IMR-90 (cell line): ENCODE measurements at regions not wholly inside any gene's neighbourhood (a gene's known extent, or its start where the extent isn't known, plus 50 kb on each side); places are given as distances from the start of the nearest gene placed in this dataset.

Experiments used
- ATAC-seq: fragments of 200-7000 bp; cut with Tn5 transposase; 2 replicates; pipeline ENCODE4 v1.9.1; 2020; ENCODE audit warnings: low read depth, mild to moderate bottlenecking, moderate library complexity
- BruUV-seq: library from RNA; stranded (reverse); fragments of 400-500 nt; replicated peaks from 2 replicates; lab custom pipeline; 2021; lab: Mats Ljungman, UMichigan
- CTCF ChIA-PET: fragments of 300-600 bp; formaldehyde crosslinking; extraction: SDS; loops from one replicate; lab custom pipeline; 2021; ENCODE audit warnings: antibody characterized with exemption; lab: Yijun Ruan, JAX
- POLR2A ChIA-PET: fragments of 300-600 bp; sonication (Branson Sonifier 250); formaldehyde crosslinking; loops from one replicate; lab custom pipeline; 2022; ENCODE audit warnings: antibody characterized with exemption; ENCODE audit not compliant: unreplicated experiment; lab: Charles Lee
- DNase-seq: peaks from one replicate; pipeline ENCODE4 v3.0.0; 2013
- H2AFZ ChIP-seq: replicated peaks from 2 replicates; pipeline ENCODE3; 2013; ENCODE audit warnings: low read length, mild to moderate bottlenecking; ENCODE audit not compliant: poor library complexity
- H2AK5ac ChIP-seq: 2 replicates; pipeline ENCODE4 v1.6.1; 2013; ENCODE audit warnings: low read depth, low read length, inconsistent platforms
- H2AK9ac ChIP-seq: replicated peaks from 2 replicates; pipeline ENCODE3; 2013; ENCODE audit warnings: mild to moderate bottlenecking, low read depth, low read length, moderate library complexity; ENCODE audit not compliant: poor library complexity
- H2BK120ac ChIP-seq: 2 replicates; pipeline ENCODE4 v1.6.1; 2013; ENCODE audit warnings: low read depth, low read length, inconsistent platforms
- H2BK15ac ChIP-seq: 3 replicates; pipeline ENCODE4 v1.6.1; 2013; ENCODE audit warnings: low read depth, low read length, inconsistent platforms
- H2BK20ac ChIP-seq: 2 replicates; pipeline ENCODE4 v1.6.1; 2013; ENCODE audit warnings: low read depth, mild to moderate bottlenecking, inconsistent platforms, low read length, moderate library complexity
- H2BK5ac ChIP-seq: 2 replicates; pipeline ENCODE4 v1.6.1; 2013; ENCODE audit warnings: mild to moderate bottlenecking, low read depth, low read length, inconsistent platforms; ENCODE audit not compliant: poor library complexity, severe bottlenecking
- H3K14ac ChIP-seq: replicated peaks from 2 replicates; pipeline ENCODE4 v1.6.1; 2013; ENCODE audit warnings: low read depth, low read length, inconsistent platforms
- H3K18ac ChIP-seq: 2 replicates; pipeline ENCODE4 v1.6.1; 2013; ENCODE audit warnings: low read depth, low read length, control low read depth
- H3K23ac ChIP-seq: 2 replicates; pipeline ENCODE4 v1.6.1; 2013; ENCODE audit warnings: low read depth, low read length, inconsistent platforms
- H3K27ac ChIP-seq: 2 replicates; pipeline ENCODE4 v1.5.1; 2013; ENCODE audit warnings: mild to moderate bottlenecking, control low read depth, low read length; ENCODE audit not compliant: insufficient read depth
- H3K27me3 ChIP-seq: 2 replicates; pipeline ENCODE4 v1.6.1; 2013; ENCODE audit warnings: low read length; ENCODE audit not compliant: control insufficient read depth, insufficient read depth
- H3K36me3 ChIP-seq: 2 replicates; pipeline ENCODE4 v1.6.1; 2013; ENCODE audit warnings: low read length, mixed read lengths; ENCODE audit not compliant: control insufficient read depth, insufficient read depth
- H3K4ac ChIP-seq: 2 replicates; pipeline ENCODE4 v1.6.1; 2013; ENCODE audit warnings: low read depth, low read length, inconsistent platforms
- H3K4me1 ChIP-seq: 2 replicates; pipeline ENCODE4 v1.6.1; 2013; ENCODE audit warnings: low read length, mixed read lengths; ENCODE audit not compliant: control insufficient read depth, insufficient read depth
- H3K4me2 ChIP-seq: 2 replicates; pipeline ENCODE4 v1.6.1; 2013; ENCODE audit warnings: low read depth, mild to moderate bottlenecking, control low read depth, low read length, moderate library complexity
- H3K4me3 ChIP-seq: 2 replicates; pipeline ENCODE4 v1.5.1; 2013; ENCODE audit warnings: low read depth, mild to moderate bottlenecking, control low read depth, low read length, moderate library complexity; ENCODE audit not compliant: insufficient read depth
- H3K56ac ChIP-seq: 2 replicates; pipeline ENCODE4 v1.6.1; 2013; ENCODE audit warnings: low read length, inconsistent platforms; ENCODE audit not compliant: insufficient read depth; ENCODE audit errors: extremely low read depth
- H3K79me1 ChIP-seq, 2 experiments: 2 replicates each; pipeline ENCODE4 v1.6.1; 2013; ENCODE audit warnings: low read length in 2 of 2, inconsistent platforms in 1 of 2, low read depth in 1 of 2
- H3K9ac ChIP-seq: 2 replicates; pipeline ENCODE4 v1.6.1; 2013; ENCODE audit warnings: low read depth, low read length, control low read depth
- H3K9me1 ChIP-seq: 2 replicates; pipeline ENCODE4 v1.6.1; 2013; ENCODE audit warnings: low read length, inconsistent platforms; ENCODE audit not compliant: insufficient read depth
- H3K9me3 ChIP-seq: 2 replicates; pipeline ENCODE4 v1.6.1; 2013; ENCODE audit warnings: low read length; ENCODE audit not compliant: control insufficient read depth, insufficient read depth
- H4K20me1 ChIP-seq: 2 replicates; pipeline ENCODE4 v1.6.1; 2013; ENCODE audit warnings: low read length, inconsistent platforms; ENCODE audit not compliant: insufficient read depth
- H4K5ac ChIP-seq: 2 replicates; pipeline ENCODE4 v1.6.1; 2013; ENCODE audit warnings: mild to moderate bottlenecking, low read depth, low read length, control low read depth
- H4K8ac ChIP-seq, 2 experiments: 2 replicates each; pipeline ENCODE4 v1.6.1; 2013; ENCODE audit warnings: low read depth in 2 of 2, low read length in 2 of 2, control low read depth in 1 of 2, inconsistent platforms in 1 of 2
- H4K91ac ChIP-seq: 2 replicates; pipeline ENCODE4 v1.6.1; 2013; ENCODE audit warnings: low read depth, low read length, inconsistent platforms; ENCODE audit not compliant: insufficient read depth
- BHLHE40 ChIP-seq: fragments of 150-350 bp; IDR thresholded peaks from 2 replicates; pipeline ENCODE4 v1.6.1; 2016; ENCODE audit warnings: mild to moderate bottlenecking, low read depth, low read length
- CEBPB ChIP-seq: IDR thresholded peaks from 2 replicates; pipeline ENCODE4 v1.6.1; 2012; ENCODE audit warnings: low read depth, low read length, improper control_type of control experiment
- CHD1 ChIP-seq: IDR thresholded peaks from 2 replicates; pipeline ENCODE4 v1.6.1; 2012; ENCODE audit warnings: low read depth, low read length, improper control_type of control experiment
- FOS ChIP-seq: fragments of 150-350 bp; IDR thresholded peaks from 2 replicates; pipeline ENCODE4 v1.6.1; 2016; ENCODE audit warnings: low read depth, low read length
- MAFK ChIP-seq: IDR thresholded peaks from 2 replicates; pipeline ENCODE4 v1.6.1; 2012; ENCODE audit warnings: low read depth, low read length, improper control_type of control experiment
- MAZ ChIP-seq: IDR thresholded peaks from 2 replicates; pipeline ENCODE4 v1.6.1; 2012; ENCODE audit warnings: low read depth, mild to moderate bottlenecking, low read length, improper control_type of control experiment, moderate library complexity, borderline replicate concordance
- MXI1 ChIP-seq: IDR thresholded peaks from 2 replicates; pipeline ENCODE4 v1.6.1; 2012; ENCODE audit warnings: low read depth, mild to moderate bottlenecking, low read length, moderate library complexity, borderline replicate concordance
- NFE2L2 ChIP-seq: fragments of 150-350 bp; IDR thresholded peaks from 2 replicates; pipeline ENCODE4 v1.6.1; 2016; ENCODE audit warnings: low read depth, mild to moderate bottlenecking, low read length
- POLR2A ChIP-seq: IDR thresholded peaks from 2 replicates; pipeline ENCODE4 v1.6.1; 2012; ENCODE audit warnings: mild to moderate bottlenecking, low read depth, low read length
- RAD21 ChIP-seq: IDR thresholded peaks from 2 replicates; pipeline ENCODE4 v1.6.1; 2012; ENCODE audit warnings: low read length, improper control_type of control experiment
- RCOR1 ChIP-seq: IDR thresholded peaks from 2 replicates; pipeline ENCODE4 v1.6.1; 2012; ENCODE audit warnings: mild to moderate bottlenecking, low read length, improper control_type of control experiment; ENCODE audit not compliant: insufficient replicate concordance
- RFX5 ChIP-seq: IDR thresholded peaks from 2 replicates; pipeline ENCODE4 v1.8.0; 2012; ENCODE audit warnings: low read depth, mild to moderate bottlenecking, low read length, moderate library complexity
- SMC3 ChIP-seq: fragments of 150-350 bp; IDR thresholded peaks from 2 replicates; pipeline ENCODE4 v1.6.1; 2016; ENCODE audit warnings: low read depth, mild to moderate bottlenecking, antibody characterized with exemption, low read length, moderate library complexity
- WGBS, 2 experiments: methylation state at CpG; one replicate each; pipeline versions ENCODE4 v1.1.5 to v1.1.7; 2013; ENCODE audit warnings: missing lambda C conversion rate in 2 of 2; ENCODE audit not compliant: insufficient read length in 1 of 2; ENCODE audit errors: extremely low coverage in 2 of 2; 5-methylcytosine and 5-hydroxymethylcytosine counted together
- dilution Hi-C: fragments of 300-500 bp; cut with HindIII; formaldehyde crosslinking; loops from one replicate; pipeline ENCODE4 v1.14.3; 2018; ENCODE audit warnings: low sequenced_read_pairs; ENCODE audit not compliant: unreplicated experiment
- in situ Hi-C: fragments of 300-500 bp; cut with MboI; formaldehyde crosslinking; loops from 3 replicates; pipeline ENCODE4 v1.14.3; 2019; ENCODE audit warnings: low sequenced_read_pairs, inconsistent platforms, mixed read lengths
- intact Hi-C: fragments of 100-400 bp; cut with micrococcal nuclease; formaldehyde crosslinking; loops from 2 replicates; pipeline ENCODE4 v1.10.0; 2022
- TF ChIP-seq, protein P1 (sequence below): fragments of 150-350 bp; IDR thresholded peaks from 2 replicates; pipeline ENCODE4 v1.6.1; 2017; ENCODE audit warnings: mild to moderate bottlenecking, antibody characterized with exemption, low read length, low read depth
- TF ChIP-seq, protein P2 (sequence below): fragments of 150-350 bp; IDR thresholded peaks from 2 replicates; pipeline ENCODE4 v1.6.1; 2016; ENCODE audit warnings: low read depth, mild to moderate bottlenecking, low read length, moderate library complexity, borderline replicate concordance
- TF ChIP-seq, protein P3 (sequence below): conservative IDR thresholded peaks from 2 replicates; pipeline ENCODE4 v1.5.1; 2012; ENCODE audit warnings: mild to moderate bottlenecking, low read depth, low read length, improper control_type of control experiment

DNA sequence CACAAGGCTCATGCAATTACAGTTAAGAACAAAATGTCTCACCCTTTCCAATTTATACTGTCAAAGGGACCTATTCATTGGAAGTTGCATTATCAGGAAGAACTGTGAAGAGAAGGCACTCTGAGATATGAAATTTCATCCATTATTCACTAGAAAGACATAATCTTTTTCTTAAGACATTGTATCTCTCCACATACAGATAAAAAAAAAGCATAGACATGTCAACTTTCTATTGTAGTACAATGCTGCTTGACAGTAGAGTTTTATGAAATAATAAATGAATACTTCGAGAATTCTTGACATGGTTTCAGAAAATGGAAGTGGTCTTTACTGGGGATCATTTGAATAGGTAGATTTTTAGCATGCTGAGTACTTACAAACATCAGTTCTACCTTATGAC, 545.0 kb downstream of the TMA16 start:
- ChIA-PET CTCF (no interaction called here), POLR2A (no interaction called here)
- intact Hi-C loops (no loop called here), dilution Hi-C loops (no loop called here), in situ Hi-C loops (no loop called here)
- WGBS, 2 experiments: no CpG with 5 or more reads among the region's 1 CpG
- Histone ChIP-seq H3K9ac (no peak overlapping the region), H3K56ac (no peak overlapping the region), H4K91ac (no peak overlapping the region), H3K4me3 (no peak overlapping the region), H3K9me1 (no peaks in the 10 kb centered on the region), H3K23ac (no peak overlapping the region), H3K14ac (no peak overlapping the region), H3K18ac (no peak overlapping the region), H2BK120ac (no peak overlapping the region), H2BK15ac (no peak overlapping the region), H4K5ac (no peak overlapping the region), H3K4ac (no peak overlapping the region), H2AFZ (no peak overlapping the region), H2BK20ac (no peak overlapping the region), H3K4me1 (no peaks in the 10 kb centered on the region), H3K27ac (no peak overlapping the region), H4K8ac (no peak overlapping the region), H3K27me3 (no peaks in the 10 kb centered on the region), H3K36me3 (no peaks in the 10 kb centered on the region), H3K4me2 (no peak overlapping the region), H2AK9ac (no peak overlapping the region), H3K79me1 (no peaks in the 10 kb centered on the region), H4K20me1 (no peaks in the 10 kb centered on the region), H2BK5ac (no peak overlapping the region), H3K9me3 (peaks cover 9% of the 10 kb centered on the region), H2AK5ac (no peak overlapping the region)
- no peak for DNase-seq
- no TSS peak for BruUV-seq
- TF ChIP-seq BHLHE40 (no peak), MAZ (no peak), RCOR1 (no peak), CEBPB (no peak), RFX5 (no peak), MXI1 (no peak), CHD1 (no peak), NFE2L2 (no peak), POLR2A (no peak), FOS (no peak), RAD21 (no peak), MAFK (no peak), SMC3 (no peak)
- TF ChIP-seq, protein P1, sequence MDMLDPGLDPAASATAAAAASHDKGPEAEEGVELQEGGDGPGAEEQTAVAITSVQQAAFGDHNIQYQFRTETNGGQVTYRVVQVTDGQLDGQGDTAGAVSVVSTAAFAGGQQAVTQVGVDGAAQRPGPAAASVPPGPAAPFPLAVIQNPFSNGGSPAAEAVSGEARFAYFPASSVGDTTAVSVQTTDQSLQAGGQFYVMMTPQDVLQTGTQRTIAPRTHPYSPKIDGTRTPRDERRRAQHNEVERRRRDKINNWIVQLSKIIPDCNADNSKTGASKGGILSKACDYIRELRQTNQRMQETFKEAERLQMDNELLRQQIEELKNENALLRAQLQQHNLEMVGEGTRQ: no peak
- TF ChIP-seq, protein P2, sequence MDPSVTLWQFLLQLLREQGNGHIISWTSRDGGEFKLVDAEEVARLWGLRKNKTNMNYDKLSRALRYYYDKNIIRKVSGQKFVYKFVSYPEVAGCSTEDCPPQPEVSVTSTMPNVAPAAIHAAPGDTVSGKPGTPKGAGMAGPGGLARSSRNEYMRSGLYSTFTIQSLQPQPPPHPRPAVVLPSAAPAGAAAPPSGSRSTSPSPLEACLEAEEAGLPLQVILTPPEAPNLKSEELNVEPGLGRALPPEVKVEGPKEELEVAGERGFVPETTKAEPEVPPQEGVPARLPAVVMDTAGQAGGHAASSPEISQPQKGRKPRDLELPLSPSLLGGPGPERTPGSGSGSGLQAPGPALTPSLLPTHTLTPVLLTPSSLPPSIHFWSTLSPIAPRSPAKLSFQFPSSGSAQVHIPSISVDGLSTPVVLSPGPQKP: no peak
- TF ChIP-seq, protein P3, sequence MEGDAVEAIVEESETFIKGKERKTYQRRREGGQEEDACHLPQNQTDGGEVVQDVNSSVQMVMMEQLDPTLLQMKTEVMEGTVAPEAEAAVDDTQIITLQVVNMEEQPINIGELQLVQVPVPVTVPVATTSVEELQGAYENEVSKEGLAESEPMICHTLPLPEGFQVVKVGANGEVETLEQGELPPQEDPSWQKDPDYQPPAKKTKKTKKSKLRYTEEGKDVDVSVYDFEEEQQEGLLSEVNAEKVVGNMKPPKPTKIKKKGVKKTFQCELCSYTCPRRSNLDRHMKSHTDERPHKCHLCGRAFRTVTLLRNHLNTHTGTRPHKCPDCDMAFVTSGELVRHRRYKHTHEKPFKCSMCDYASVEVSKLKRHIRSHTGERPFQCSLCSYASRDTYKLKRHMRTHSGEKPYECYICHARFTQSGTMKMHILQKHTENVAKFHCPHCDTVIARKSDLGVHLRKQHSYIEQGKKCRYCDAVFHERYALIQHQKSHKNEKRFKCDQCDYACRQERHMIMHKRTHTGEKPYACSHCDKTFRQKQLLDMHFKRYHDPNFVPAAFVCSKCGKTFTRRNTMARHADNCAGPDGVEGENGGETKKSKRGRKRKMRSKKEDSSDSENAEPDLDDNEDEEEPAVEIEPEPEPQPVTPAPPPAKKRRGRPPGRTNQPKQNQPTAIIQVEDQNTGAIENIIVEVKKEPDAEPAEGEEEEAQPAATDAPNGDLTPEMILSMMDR: no peak
- no peak for ATAC-seq
